Stomach smooth muscle (tissue), 2 donors: ENCODE measurements at regions not wholly inside any gene's neighbourhood (a gene's known extent, or its start where the extent isn't known, plus 50 kb on each side); places are given as distances from the start of the nearest gene placed in this dataset.

Experiments used
- H3K27ac ChIP-seq: one replicate; pipeline ENCODE4 v1.7.0; 2013; ENCODE audit warnings: mild to moderate bottlenecking, low read length, inconsistent platforms
- H3K27me3 ChIP-seq, 2 donors: one replicate each; pipeline ENCODE4 v1.7.0; 2013; ENCODE audit warnings: low read length in 2 of 2; ENCODE audit not compliant: insufficient read depth in 2 of 2, control insufficient read depth in 1 of 2
- H3K36me3 ChIP-seq, 2 donors: one replicate each; pipeline ENCODE4 v1.7.0; 2013; ENCODE audit warnings: low read length in 2 of 2; ENCODE audit not compliant: control insufficient read depth in 2 of 2, insufficient read depth in 2 of 2
- H3K4me1 ChIP-seq: one replicate; pipeline ENCODE4 v1.7.0; 2013; ENCODE audit warnings: low read length; ENCODE audit not compliant: control insufficient read depth, insufficient read depth
- H3K4me3 ChIP-seq, 2 donors: one replicate each; pipeline ENCODE4 v1.7.0; 2013; ENCODE audit warnings: low read length in 2 of 2
- H3K9ac ChIP-seq, 2 donors: one replicate each; pipeline ENCODE4 v1.7.0; 2013; ENCODE audit warnings: low read length in 2 of 2, mild to moderate bottlenecking in 1 of 2
- H3K9me3 ChIP-seq, 2 donors: one replicate each; pipeline ENCODE4 v1.7.0; 2013; ENCODE audit warnings: low read length in 2 of 2; ENCODE audit not compliant: control insufficient read depth in 2 of 2
- donor health status: healthy.
- donor health status: Pancreatic carcinoma.

DNA sequence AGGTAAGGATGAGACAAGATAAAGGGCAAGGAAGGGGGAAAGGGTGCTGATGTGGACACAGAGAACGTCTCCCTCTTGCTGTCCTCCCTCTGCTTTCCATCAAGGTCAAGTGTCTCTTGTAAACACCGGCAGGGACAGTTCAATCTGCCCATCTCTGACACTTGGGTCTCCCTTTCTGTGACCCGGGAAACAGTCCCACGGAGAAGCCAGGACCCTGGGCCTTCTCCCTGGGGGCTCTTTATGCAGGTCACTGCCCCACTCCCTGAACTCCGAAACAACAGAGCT lies 254.3 kb downstream of the LTN1 start:
- no peaks in the 10 kb centered on the region for H3K4me1 ChIP-seq
- H3K36me3 ChIP-seq = no peaks in the 10 kb centered on the region
- no peaks in the 10 kb centered on the region for H3K9me3 ChIP-seq
- no peak overlapping the region for H3K9ac ChIP-seq
- no peak overlapping the region for H3K4me3 ChIP-seq
- no peak overlapping the region for H3K27ac ChIP-seq
- no peaks in the 10 kb centered on the region for H3K27me3 ChIP-seq

DNA sequence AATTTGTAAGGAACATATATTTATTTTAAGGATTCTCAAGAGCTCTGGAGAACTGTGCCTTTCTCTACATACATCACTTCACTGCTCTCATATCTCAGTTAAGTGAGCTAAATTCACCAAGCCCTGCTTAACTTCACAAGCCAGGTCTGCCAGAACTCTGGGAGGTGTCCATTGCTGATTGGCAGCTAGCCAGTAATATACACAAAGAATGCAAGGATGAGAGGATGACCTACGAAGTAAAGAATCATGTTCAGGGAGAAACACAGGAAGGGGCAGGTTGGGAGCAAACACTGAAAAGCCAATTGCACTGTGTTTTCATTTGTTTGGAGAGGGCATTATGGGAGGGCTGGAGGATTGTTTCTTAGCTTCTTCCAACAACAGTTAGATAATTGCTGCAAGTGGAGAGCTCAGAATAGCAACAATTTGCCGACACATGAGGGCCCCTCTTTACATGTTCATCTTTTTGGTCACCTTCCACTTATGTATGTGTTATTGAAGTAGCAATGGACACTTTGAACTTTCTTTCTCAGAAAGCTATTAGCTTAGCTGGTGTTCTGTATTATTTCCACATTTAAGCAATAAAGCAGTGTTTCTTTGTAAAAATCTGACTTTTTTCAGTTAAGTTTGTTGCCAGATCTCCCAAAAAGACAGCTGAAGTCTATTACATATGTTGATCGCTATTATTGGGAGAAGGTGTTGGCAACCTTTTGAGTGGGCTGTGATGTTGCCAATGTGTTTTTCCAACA lies 254.8 kb downstream of the LTN1 start:
- H3K27ac ChIP-seq = no peak overlapping the region
- H3K9me3 ChIP-seq = no peaks in the 10 kb centered on the region
- H3K36me3 ChIP-seq = no peaks in the 10 kb centered on the region
- no peaks in the 10 kb centered on the region for H3K27me3 ChIP-seq
- no peak overlapping the region for H3K9ac ChIP-seq
- no peaks in the 10 kb centered on the region for H3K4me1 ChIP-seq
- no peak overlapping the region for H3K4me3 ChIP-seq

DNA sequence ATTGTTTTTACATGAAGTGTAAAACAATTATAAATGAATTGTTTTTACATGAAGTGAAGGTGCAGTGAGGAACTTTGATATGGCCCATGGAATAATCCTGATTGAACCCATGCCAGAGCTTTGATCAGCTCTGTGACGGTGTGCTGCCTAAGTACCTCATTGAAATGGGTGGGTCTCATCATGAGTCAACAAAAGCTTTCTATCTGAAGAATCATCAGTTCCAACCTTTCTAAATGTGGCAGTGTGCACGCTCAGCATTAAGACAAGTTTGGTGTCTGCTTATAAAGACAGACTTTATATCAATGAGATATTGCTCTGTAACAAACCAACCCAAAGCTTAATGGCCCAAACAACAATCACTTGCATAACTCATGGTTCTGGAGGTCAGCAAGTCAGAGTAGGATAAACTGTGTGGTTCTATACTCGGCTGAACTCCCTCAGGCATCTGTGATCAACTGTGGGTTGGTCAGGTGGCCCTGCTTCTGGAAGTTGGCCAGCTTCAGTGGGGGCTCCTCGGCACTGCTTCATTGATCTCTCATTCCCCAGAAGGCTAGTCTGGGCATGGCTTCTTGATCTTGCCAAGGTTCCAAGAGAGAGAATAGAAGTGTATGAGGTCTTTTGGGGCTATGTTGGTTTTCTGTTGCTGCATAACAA lies 258.0 kb downstream of the LTN1 start:
- H3K4me3 ChIP-seq = no peak overlapping the region
- no peak overlapping the region for H3K27ac ChIP-seq
- H3K9ac ChIP-seq = no peak overlapping the region
- no peaks in the 10 kb centered on the region for H3K27me3 ChIP-seq
- no peaks in the 10 kb centered on the region for H3K4me1 ChIP-seq
- no peaks in the 10 kb centered on the region for H3K36me3 ChIP-seq
- H3K9me3 ChIP-seq = no peaks in the 10 kb centered on the region

DNA sequence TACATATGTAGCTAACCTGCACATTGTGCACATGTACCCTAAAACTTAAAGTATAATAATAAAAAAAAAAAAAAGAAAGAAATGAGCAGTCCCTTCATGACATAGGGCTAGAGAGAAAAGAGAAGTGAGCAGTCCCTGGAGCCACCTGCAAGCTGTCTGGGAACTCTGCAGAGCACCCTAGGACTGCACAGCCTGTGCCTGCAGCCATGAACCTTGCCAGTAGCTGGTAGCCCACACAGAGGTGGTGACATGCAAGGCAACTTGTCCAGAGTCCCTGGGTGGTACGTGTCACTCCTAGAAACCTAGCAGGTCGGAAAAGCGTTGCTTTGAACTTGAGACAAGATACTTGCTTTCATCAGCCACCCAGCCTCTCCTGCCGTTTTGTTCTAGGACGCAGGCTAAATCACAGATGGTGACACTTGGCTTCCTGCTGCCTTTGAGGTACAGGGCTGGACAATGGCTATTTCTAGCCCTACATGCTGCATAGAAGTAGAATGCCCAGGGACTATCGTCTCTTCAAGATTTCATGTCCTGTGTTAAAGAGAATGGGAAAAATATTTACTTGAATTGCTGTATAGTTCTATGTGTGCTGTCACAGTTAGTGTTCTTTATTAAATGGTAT lies 260.9 kb downstream of the LTN1 start:
- H3K9me3 ChIP-seq = no peaks in the 10 kb centered on the region
- H3K36me3 ChIP-seq = no peaks in the 10 kb centered on the region
- H3K27me3 ChIP-seq = no peaks in the 10 kb centered on the region
- H3K4me1 ChIP-seq = no peaks in the 10 kb centered on the region
- H3K9ac ChIP-seq = no peak overlapping the region
- no peak overlapping the region for H3K4me3 ChIP-seq
- H3K27ac ChIP-seq = no peak overlapping the region

DNA sequence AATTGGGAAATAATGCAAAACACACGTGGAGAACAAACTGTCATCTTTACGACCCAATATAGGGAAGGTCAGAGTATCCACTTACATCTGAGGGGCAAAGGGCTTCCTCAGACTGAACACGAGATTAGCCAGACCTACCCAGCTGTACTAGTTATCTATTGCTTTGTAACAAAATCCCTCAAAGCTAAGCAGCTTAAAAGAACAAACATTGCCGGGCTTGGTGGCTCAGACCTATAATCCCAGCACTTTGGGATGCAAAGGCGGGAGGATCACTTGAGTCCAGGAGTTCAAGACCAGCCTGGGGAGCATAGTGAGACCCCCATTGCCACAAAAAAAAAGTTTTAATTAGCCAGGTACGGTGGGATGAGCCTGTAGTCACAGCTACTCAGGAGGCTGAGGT lies 262.8 kb downstream of the LTN1 start:
- Histone ChIP-seq H3K36me3 (no peaks in the 10 kb centered on the region), H3K4me3 (no peak overlapping the region), H3K27ac (no peak overlapping the region), H3K27me3 (no peaks in the 10 kb centered on the region), H3K4me1 (no peaks in the 10 kb centered on the region), H3K9me3 (no peaks in the 10 kb centered on the region), H3K9ac (no peak overlapping the region)

DNA sequence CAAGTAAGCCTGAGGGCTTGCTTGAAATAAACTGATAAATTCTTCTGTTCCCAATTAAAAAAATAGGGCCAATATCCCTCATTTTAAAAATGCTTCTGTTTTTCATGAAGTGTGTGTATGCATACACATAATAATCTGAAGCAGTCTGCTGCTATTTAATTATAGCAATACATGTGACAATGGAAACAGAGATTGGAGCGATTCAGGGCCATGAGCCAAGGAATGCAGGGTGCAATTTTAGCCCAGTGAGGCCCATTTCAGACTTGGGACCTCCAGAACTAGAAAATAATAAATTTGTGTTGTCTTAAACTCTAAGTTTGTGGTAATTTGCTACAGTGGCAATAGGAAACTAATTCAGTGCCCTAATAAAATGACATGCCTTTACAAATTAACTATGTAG lies 264.9 kb downstream of the LTN1 start:
- Histone ChIP-seq H3K27me3 (no peaks in the 10 kb centered on the region), H3K9ac (no peak overlapping the region), H3K36me3 (no peaks in the 10 kb centered on the region), H3K4me3 (no peak overlapping the region), H3K4me1 (no peaks in the 10 kb centered on the region), H3K9me3 (no peaks in the 10 kb centered on the region), H3K27ac (no peak overlapping the region)

DNA sequence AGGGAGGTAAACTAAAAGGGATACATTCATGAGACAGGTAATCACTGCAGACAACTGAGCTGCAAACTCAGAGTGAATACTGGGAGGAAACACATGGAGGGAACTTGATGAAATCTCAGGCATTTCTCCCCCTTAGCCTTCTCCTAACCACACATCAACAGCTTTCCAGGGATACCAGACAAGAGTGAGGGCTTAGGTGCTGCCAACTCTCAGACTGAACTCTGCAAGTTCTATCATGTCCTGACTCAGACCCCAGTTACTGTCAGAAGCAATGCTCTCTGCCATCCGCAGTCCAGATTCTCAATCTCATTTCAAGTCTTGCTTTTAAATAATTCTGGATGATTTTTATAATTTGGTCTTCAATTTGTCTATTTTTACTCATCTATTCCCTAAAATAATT lies 267.3 kb downstream of the LTN1 start:
- no peaks in the 10 kb centered on the region for H3K9me3 ChIP-seq
- no peaks in the 10 kb centered on the region for H3K27me3 ChIP-seq
- H3K9ac ChIP-seq = no peak overlapping the region

DNA sequence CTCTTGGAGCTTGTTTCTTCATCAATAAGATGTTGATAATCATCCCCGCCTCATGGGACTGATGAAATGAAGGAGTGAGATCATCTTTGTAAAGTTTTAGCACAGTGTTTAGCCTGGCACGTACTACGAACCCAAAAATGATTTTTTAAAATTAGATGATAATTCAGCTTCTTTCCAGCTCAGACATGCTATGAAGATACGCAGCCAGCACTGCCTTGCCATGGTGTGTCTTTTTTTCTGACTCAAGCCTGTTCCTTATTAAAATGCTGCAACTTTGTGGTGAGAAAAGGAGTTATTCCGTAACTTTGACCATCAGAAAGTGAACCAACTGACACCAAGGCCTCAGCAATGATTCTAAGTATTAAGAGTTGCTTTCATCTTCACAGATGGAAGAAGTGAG lies 269.0 kb downstream of the LTN1 start:
- H3K27me3 ChIP-seq = no peaks in the 10 kb centered on the region
- no peak overlapping the region for H3K4me3 ChIP-seq
- H3K9me3 ChIP-seq = no peaks in the 10 kb centered on the region
- H3K4me1 ChIP-seq = no peaks in the 10 kb centered on the region
- no peaks in the 10 kb centered on the region for H3K36me3 ChIP-seq
- H3K27ac ChIP-seq = no peak overlapping the region
- no peak overlapping the region for H3K9ac ChIP-seq

More for the DNA sequence above, 267.3 kb downstream of the LTN1 start:
- Histone ChIP-seq H3K36me3 (no peaks in the 10 kb centered on the region), H3K27ac (no peak overlapping the region), H3K4me1 (no peaks in the 10 kb centered on the region), H3K4me3 (no peak overlapping the region)

DNA sequence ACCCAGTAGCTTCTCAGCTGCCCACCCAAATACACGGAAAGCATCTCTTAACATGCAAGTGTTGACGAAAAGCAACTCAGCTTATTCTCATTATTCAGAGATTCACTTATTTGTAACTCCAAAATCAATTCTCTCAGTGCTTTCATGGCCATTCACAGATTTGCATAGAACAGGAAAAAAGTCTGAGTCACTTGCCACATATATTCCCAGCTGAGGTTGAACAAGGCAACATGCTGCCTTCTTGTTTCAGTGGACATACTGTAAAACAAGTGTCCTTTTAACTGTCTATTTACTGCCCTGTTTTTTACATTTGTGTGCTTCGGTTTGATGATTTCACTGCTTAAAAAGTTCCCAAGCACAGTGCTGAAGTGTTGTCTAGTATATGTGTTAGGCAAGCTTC lies 273.0 kb downstream of the LTN1 start:
- H3K4me1 ChIP-seq = no peaks in the 10 kb centered on the region
- H3K27me3 ChIP-seq = no peaks in the 10 kb centered on the region
- no peak overlapping the region for H3K27ac ChIP-seq
- no peaks in the 10 kb centered on the region for H3K9me3 ChIP-seq
- H3K4me3 ChIP-seq = no peak overlapping the region
- H3K36me3 ChIP-seq = no peaks in the 10 kb centered on the region
- H3K9ac ChIP-seq = no peak overlapping the region

DNA sequence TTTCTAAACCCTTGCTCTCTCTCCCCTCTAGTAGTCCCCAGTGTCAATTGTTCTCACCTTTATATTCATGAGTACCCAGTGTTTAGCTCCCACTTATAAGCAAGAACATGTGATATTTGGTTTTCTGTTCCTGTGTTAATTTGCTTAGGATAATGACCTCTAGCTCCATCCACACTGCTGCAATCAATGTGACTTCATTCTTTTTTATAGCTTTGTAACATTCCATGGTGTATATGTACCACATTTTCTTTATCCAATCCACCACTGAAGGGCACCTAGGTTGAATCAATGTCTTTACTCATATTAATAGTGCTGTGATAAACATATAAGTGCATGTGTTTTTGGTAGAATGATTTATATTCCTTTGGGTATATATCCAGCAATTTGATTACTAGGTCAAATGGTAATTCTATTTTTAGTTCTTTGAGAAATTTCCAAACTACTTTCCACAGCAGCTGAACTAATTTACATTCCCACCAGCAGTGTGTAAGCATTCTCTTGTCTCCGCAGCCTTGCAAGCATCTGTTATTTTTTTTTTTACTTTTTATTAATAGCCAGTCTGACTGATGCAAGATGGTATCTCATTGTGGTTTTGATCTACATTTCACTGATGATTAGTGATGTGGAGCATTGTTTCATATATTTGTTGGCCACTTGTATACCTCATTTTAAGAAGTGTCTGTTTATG lies 277.8 kb downstream of the LTN1 start:
- Histone ChIP-seq H3K27ac (no peak overlapping the region), H3K36me3 (no peaks in the 10 kb centered on the region)

DNA sequence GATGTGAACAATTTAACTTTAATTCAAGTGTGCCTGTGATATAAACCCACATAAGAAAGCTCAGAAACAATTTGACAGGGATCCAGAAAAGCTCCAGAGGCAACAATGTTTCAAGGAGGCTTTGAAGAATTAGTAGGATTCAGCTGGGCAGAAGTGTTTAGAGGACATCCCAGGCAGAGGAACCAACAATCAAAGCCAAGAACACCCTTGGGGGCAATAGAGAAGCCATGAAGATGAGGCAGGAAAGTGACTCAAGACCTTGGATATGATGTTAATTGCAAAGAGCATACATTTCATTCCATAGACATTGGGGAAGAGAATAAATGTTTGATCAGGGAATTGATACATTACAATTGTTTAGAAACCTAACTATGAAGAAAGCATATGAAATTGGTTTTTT lies 280.3 kb downstream of the LTN1 start:
- Histone ChIP-seq H3K27ac (no peak overlapping the region), H3K27me3 (no peaks in the 10 kb centered on the region), H3K4me3 (no peak overlapping the region)

More for the DNA sequence above, 277.8 kb downstream of the LTN1 start:
- H3K4me3 ChIP-seq = no peak overlapping the region
- H3K9me3 ChIP-seq = no peaks in the 10 kb centered on the region
- H3K27me3 ChIP-seq = no peaks in the 10 kb centered on the region
- no peaks in the 10 kb centered on the region for H3K4me1 ChIP-seq
- H3K9ac ChIP-seq = no peak overlapping the region

More for the DNA sequence above, 280.3 kb downstream of the LTN1 start:
- Histone ChIP-seq H3K36me3 (no peaks in the 10 kb centered on the region), H3K4me1 (no peaks in the 10 kb centered on the region), H3K9ac (no peak overlapping the region), H3K9me3 (no peaks in the 10 kb centered on the region)
